PFSK-1 (cell line): ENCODE measurements at regions not wholly inside any gene's neighbourhood (a gene's known extent, or its start where the extent isn't known, plus 50 kb on each side); places are given as distances from the start of the nearest gene placed in this dataset.

Source experiments
- POLR2AphosphoS5 ChIP-seq: IDR thresholded peaks from 2 replicates; pipeline ENCODE4 v1.6.1; 2012; ENCODE audit warnings: low read depth, mild to moderate bottlenecking, control low read depth, low read length, moderate library complexity
- SIN3A ChIP-seq: IDR thresholded peaks from 2 replicates; pipeline ENCODE4 v1.6.1; 2012; ENCODE audit warnings: mild to moderate bottlenecking, low read length, moderate library complexity, borderline replicate concordance; ENCODE audit not compliant: insufficient read depth
- TAF1 ChIP-seq: IDR thresholded peaks from 2 replicates; pipeline ENCODE4 v1.6.1; 2012; ENCODE audit warnings: low read length, control low read depth, borderline replicate concordance; ENCODE audit not compliant: insufficient read depth
- TF ChIP-seq, protein P1 (sequence below), 2 experiments: IDR thresholded peaks; 2 replicates each; pipeline versions ENCODE4 v1.6.1 to v1.8.0; 2011 to 2012; ENCODE audit warnings: low read depth in 2 of 2, low read length in 2 of 2, control low read depth in 1 of 2, inconsistent platforms in 1 of 2, mild to moderate bottlenecking in 1 of 2, moderate library complexity in 1 of 2; ENCODE audit not compliant: insufficient read depth in 1 of 2

DNA sequence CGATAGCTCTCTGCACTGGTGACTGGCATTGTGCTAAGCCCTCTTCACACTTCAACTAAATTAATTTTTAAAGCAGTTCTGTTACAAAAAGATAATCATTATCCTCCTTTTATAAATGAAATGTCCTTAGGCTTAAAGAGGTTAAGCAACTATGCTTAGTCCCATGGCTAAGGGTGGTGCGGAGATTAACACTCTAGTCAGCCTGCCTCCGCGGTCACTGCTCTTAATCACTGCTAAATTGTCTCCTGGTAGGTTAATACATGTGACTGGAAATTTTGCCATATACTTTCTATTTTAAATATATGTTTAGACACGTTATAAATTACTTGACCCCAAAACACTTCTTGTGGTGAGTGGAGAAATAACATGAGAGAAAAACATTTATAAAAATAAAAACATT, 473.7 kb downstream of the CENPC start:
- TF ChIP-seq POLR2AphosphoS5 = no peak
- TF ChIP-seq TAF1 = no peak
- TF ChIP-seq, protein P1, sequence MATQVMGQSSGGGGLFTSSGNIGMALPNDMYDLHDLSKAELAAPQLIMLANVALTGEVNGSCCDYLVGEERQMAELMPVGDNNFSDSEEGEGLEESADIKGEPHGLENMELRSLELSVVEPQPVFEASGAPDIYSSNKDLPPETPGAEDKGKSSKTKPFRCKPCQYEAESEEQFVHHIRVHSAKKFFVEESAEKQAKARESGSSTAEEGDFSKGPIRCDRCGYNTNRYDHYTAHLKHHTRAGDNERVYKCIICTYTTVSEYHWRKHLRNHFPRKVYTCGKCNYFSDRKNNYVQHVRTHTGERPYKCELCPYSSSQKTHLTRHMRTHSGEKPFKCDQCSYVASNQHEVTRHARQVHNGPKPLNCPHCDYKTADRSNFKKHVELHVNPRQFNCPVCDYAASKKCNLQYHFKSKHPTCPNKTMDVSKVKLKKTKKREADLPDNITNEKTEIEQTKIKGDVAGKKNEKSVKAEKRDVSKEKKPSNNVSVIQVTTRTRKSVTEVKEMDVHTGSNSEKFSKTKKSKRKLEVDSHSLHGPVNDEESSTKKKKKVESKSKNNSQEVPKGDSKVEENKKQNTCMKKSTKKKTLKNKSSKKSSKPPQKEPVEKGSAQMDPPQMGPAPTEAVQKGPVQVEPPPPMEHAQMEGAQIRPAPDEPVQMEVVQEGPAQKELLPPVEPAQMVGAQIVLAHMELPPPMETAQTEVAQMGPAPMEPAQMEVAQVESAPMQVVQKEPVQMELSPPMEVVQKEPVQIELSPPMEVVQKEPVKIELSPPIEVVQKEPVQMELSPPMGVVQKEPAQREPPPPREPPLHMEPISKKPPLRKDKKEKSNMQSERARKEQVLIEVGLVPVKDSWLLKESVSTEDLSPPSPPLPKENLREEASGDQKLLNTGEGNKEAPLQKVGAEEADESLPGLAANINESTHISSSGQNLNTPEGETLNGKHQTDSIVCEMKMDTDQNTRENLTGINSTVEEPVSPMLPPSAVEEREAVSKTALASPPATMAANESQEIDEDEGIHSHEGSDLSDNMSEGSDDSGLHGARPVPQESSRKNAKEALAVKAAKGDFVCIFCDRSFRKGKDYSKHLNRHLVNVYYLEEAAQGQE (IDR thresholded peaks at IDR 0.05; ENCODE audit: insufficient read depth in 1 of 2, low read depth in 2 of 2, low read length in 2 of 2) = no peak
- TF ChIP-seq SIN3A = no peak
